Progenitor cell of endocrine pancreas (in vitro differentiated cells): ENCODE measurements at regions not wholly inside any gene's neighbourhood (a gene's known extent, or its start where the extent isn't known, plus 50 kb on each side); places are given as distances from the start of the nearest gene placed in this dataset.

Source experiments
- DNase-seq: peaks from one replicate; pipeline ENCODE4 v3.0.0; 2021; ENCODE audit warnings: low spot score; ENCODE audit not compliant: unreplicated experiment
- H3K27ac Mint-ChIP-seq: 2 replicates; pipeline ENCODE4 v1.8.0; 2021; ENCODE audit warnings: mild to moderate bottlenecking, moderate library complexity, mixed read lengths
- H3K27me3 Mint-ChIP-seq: 2 replicates; pipeline ENCODE4 v1.8.0; 2021; ENCODE audit warnings: mixed read lengths
- H3K36me3 Mint-ChIP-seq: 2 replicates; pipeline ENCODE4 v1.8.0; 2022; ENCODE audit warnings: mixed read lengths; ENCODE audit not compliant: insufficient read depth
- H3K4me1 Mint-ChIP-seq: 2 replicates; pipeline ENCODE4 v1.8.0; 2021; ENCODE audit warnings: low read depth, mixed read lengths
- H3K4me3 Mint-ChIP-seq: 2 replicates; pipeline ENCODE4 v1.8.0; 2021; ENCODE audit warnings: low read depth, mild to moderate bottlenecking, moderate library complexity, mixed read lengths
- H3K9me3 Mint-ChIP-seq: 2 replicates; pipeline ENCODE4 v1.8.0; 2021; ENCODE audit warnings: low read depth, mixed read lengths
- CTCF ChIP-seq: fragments of 200-600 bp; sonication (generic); IDR thresholded peaks from one replicate; pipeline ENCODE4 v1.5.0; 2021; ENCODE audit warnings: antibody characterized with exemption, mild to moderate bottlenecking; ENCODE audit not compliant: unreplicated experiment

- Mint-ChIP-seq H3K9me3 (peaks cover 7% of the 10 kb centered on the region), H3K27ac (no peak overlapping the region), H3K4me3 (no peak overlapping the region), H3K27me3 (peaks cover 3% of the 10 kb centered on the region), H3K4me1 (no peaks in the 10 kb centered on the region), H3K36me3 (no peaks in the 10 kb centered on the region)
- DNase-seq = no peak
- no peak for TF ChIP-seq CTCF
These were observed 479.5 kb upstream of the SEMA6A start for GRCh38 chr5:117054141-117054540.

GRCh38 chr5:117041926-117042595 is 467.4 kb upstream of the SEMA6A start:
- no peak for TF ChIP-seq CTCF
- no peak overlapping the region for H3K27ac Mint-ChIP-seq
- H3K9me3 Mint-ChIP-seq = no peaks in the 10 kb centered on the region
- H3K4me3 Mint-ChIP-seq = no peak overlapping the region
- H3K36me3 Mint-ChIP-seq = no peaks in the 10 kb centered on the region
- DNase-seq = no peak
- H3K4me1 Mint-ChIP-seq = no peaks in the 10 kb centered on the region
- peaks cover 4% of the 10 kb centered on the region for H3K27me3 Mint-ChIP-seq

GRCh38 chr5:117039035-117039434 is 464.4 kb upstream of the SEMA6A start:
- Mint-ChIP-seq H3K4me1 (no peaks in the 10 kb centered on the region), H3K27me3 (peaks cover 4% of the 10 kb centered on the region), H3K4me3 (no peak overlapping the region), H3K27ac (no peak overlapping the region), H3K36me3 (no peaks in the 10 kb centered on the region), H3K9me3 (peaks cover 7% of the 10 kb centered on the region)
- DNase-seq = no peak
- no peak for TF ChIP-seq CTCF

GRCh38 chr5:117027384-117027783 is 452.8 kb upstream of the SEMA6A start:
- Mint-ChIP-seq H3K9me3 (no peaks in the 10 kb centered on the region), H3K4me1 (no peaks in the 10 kb centered on the region), H3K27ac (no peak overlapping the region), H3K4me3 (no peak overlapping the region), H3K27me3 (no peaks in the 10 kb centered on the region), H3K36me3 (no peaks in the 10 kb centered on the region)
- no peak for DNase-seq
- no peak for TF ChIP-seq CTCF

GRCh38 chr5:117020999-117021398 is 446.4 kb upstream of the SEMA6A start:
- no peaks in the 10 kb centered on the region for H3K9me3 Mint-ChIP-seq
- no peak for TF ChIP-seq CTCF
- no peak overlapping the region for H3K27ac Mint-ChIP-seq
- H3K4me1 Mint-ChIP-seq = no peaks in the 10 kb centered on the region
- no peaks in the 10 kb centered on the region for H3K36me3 Mint-ChIP-seq
- no peaks in the 10 kb centered on the region for H3K27me3 Mint-ChIP-seq
- DNase-seq = no peak
- H3K4me3 Mint-ChIP-seq = no peak overlapping the region
